ENCODE measurements at regions not wholly inside any gene's neighbourhood (a gene's known extent, or its start where the extent isn't known, plus 50 kb on each side); places are given as distances from the start of the nearest gene placed in this dataset.
A peak's percentile ranks its signal among the peaks of the same experiment; 100 is the strongest.
"Not testable (repeated sequence)": the region's sequence is repeated elsewhere in the genome, so short reads cannot be mapped to it uniquely, and the experiment has no call there.

DNA sequence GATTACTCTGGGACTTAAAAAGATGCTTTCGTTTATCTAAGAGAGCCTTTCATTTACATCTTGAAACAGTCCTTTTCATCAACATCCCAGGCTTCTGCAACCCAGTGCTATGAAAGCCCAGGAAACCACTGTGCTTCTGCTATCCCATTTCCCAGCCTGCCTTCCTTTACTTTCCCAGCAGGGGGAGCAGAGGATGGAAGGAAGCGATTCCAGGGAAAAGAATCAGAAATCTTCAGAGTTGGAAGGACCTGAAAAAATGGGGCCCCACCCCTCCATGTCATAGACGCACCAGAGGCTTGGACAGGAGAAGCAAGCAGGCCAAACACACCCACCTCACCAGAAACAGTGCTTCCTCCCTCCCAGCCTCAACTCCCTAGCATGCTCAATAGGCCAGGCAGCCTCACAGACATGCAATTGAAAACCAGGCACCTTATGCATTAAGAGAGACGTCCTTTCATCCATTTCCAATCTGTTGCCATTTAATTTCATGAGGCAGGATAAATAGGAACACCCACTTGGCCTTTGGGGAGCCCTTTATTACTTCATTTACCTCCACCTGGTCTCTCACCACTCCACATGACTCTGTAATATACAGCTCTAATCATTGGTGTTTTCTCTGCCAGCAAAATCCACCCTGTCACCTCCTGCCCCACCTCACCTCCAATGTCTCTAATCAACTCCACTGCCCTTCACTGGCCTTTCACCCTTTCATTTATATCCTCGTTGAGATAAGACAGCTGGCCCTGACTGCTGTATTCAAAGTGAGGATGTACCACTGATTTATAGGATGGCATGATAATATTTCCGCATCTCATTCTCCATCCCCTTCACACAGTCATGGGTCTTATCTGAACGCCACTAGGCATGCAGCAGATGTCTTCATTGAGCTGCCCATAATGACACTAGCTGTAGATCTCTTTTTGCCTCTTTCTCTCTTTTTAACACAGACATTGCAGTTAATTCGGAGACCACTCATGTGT is 583.9 kb downstream of the NTRK3 start:
- Mint-ChIP-seq H3K4me3 (no peak overlapping the region), H3K27me3 (ENCODE audit: insufficient read depth, low read depth) (no peaks in the 10 kb centered on the region), H3K4me1 (no peaks in the 10 kb centered on the region), H3K27ac (no peak overlapping the region), H3K9me3 (peaks cover 27% of the 10 kb centered on the region), H3K36me3 (peaks cover 4% of the 10 kb centered on the region)
- Histone ChIP-seq H3K4me3 (no peak overlapping the region), H3K27me3 (no peaks in the 10 kb centered on the region), H3K27ac (no peak overlapping the region), H3K9me3 (ENCODE audit: low read depth) (no peaks in the 10 kb centered on the region), H3K9ac (no peak overlapping the region), H3K36me3 (no peaks in the 10 kb centered on the region), H3K4me2 (no peak overlapping the region), H4K20me1 (ENCODE audit: low read depth) (no peaks in the 10 kb centered on the region), H3K4me1 (no peaks in the 10 kb centered on the region), H3K79me2 (ENCODE audit: low read depth) (no peaks in the 10 kb centered on the region), H3F3A (ENCODE audit: low read depth) (no peaks in the 10 kb centered on the region), H2AFZ (replicated peaks) (no peak overlapping the region)
- DNase-seq (ENCODE audit: low spot score), result peak; percentile 59
- TF ChIP-seq EZH2phosphoT487 (IDR thresholded peaks at IDR 0.05) (no peak), EZH2 (IDR thresholded peaks at IDR 0.05) (no peak), CTCF (IDR thresholded peaks at IDR 0.05) (peak; percentile 69)

DNA sequence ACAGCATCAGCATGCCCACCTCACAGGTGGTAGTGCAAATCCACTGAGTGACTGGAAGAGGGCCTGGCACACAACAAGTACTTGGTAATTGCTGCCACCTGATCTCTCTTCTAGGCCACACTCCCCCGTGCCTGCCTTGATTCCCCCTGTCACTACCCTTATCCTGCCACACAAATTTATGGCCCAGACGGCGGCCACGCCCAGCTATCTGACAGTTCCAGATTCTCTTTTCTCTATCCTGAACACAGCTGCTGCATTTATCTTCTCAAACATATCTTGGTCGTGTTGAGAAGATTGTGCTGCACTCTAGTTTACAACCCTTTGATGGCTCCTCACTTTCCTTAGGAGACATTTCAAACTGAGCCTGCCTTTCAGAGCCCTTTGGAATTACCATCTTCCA is 585.2 kb downstream of the NTRK3 start:
- Histone ChIP-seq H2AFZ (replicated peaks) (no peak overlapping the region), H3K4me3 (no peak overlapping the region), H3F3A (ENCODE audit: low read depth) (no peaks in the 10 kb centered on the region), H3K4me2 (no peak overlapping the region), H3K27me3 (no peaks in the 10 kb centered on the region), H4K20me1 (ENCODE audit: low read depth) (no peaks in the 10 kb centered on the region), H3K79me2 (ENCODE audit: low read depth) (no peaks in the 10 kb centered on the region), H3K4me1 (no peaks in the 10 kb centered on the region), H3K9ac (no peak overlapping the region), H3K9me3 (ENCODE audit: low read depth) (peaks cover 4% of the 10 kb centered on the region), H3K36me3 (no peaks in the 10 kb centered on the region), H3K27ac (no peak overlapping the region)
- Mint-ChIP-seq H3K27me3 (ENCODE audit: insufficient read depth, low read depth) (no peaks in the 10 kb centered on the region), H3K36me3 (peaks cover 4% of the 10 kb centered on the region), H3K27ac (no peak overlapping the region), H3K9me3 (peaks cover 15% of the 10 kb centered on the region), H3K4me3 (no peak overlapping the region), H3K4me1 (no peaks in the 10 kb centered on the region)
- no peak for TF ChIP-seq CTCF (IDR thresholded peaks at IDR 0.05)
- TF ChIP-seq EZH2phosphoT487 (IDR thresholded peaks at IDR 0.05), result no peak
- no peak for TF ChIP-seq EZH2 (IDR thresholded peaks at IDR 0.05)
- no peak for DNase-seq (ENCODE audit: low spot score)

DNA sequence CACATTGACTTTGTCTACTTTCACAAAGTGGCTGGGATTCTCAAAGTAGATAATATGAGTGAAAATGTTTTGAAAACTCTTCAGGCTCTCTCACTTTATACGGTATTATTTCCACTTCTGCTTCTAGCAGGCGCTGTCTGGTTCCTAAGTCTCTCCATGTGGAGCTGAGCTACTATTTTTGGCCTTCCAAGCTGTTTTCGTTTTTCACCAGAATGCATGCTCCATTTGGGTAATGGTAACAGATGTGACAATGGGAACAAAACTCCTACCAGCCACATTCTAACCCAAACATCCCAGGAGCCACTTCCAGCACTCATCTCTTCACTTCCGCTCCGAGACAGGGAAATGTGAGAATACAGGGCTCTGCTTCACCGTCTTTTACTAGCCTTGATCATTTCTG is 586.7 kb downstream of the NTRK3 start:
- no peak overlapping the region for H3K4me2 ChIP-seq

GRCh38 chr15:87668768-87669564 is 587.6 kb downstream of the NTRK3 start:
- H3K27me3 Mint-ChIP-seq (ENCODE audit: insufficient read depth, low read depth); H3K27me3 ChIP-seq; H3K4me1 Mint-ChIP-seq; H4K20me1 ChIP-seq (ENCODE audit: low read depth); H3K27ac ChIP-seq; H3K36me3 Mint-ChIP-seq; H3K27ac Mint-ChIP-seq; H3K4me2 ChIP-seq; H3K9ac ChIP-seq; H3K79me2 ChIP-seq (ENCODE audit: low read depth); H2AFZ ChIP-seq (replicated peaks); H3K4me1 ChIP-seq; DNase-seq (ENCODE audit: low spot score); H3K4me3 ChIP-seq; H3K9me3 ChIP-seq (ENCODE audit: low read depth); H3K36me3 ChIP-seq; H3K4me3 Mint-ChIP-seq; H3F3A ChIP-seq (ENCODE audit: low read depth): not testable (repeated sequence)
- H3K9me3 Mint-ChIP-seq, result peaks cover 18% of the 10 kb centered on the region

More for the DNA sequence above, 586.7 kb downstream of the NTRK3 start:
- Mint-ChIP-seq H3K27ac (no peak overlapping the region), H3K27me3 (ENCODE audit: insufficient read depth, low read depth) (no peaks in the 10 kb centered on the region), H3K4me3 (no peak overlapping the region), H3K36me3 (peaks cover 4% of the 10 kb centered on the region), H3K9me3 (peaks cover 17% of the 10 kb centered on the region), H3K4me1 (no peaks in the 10 kb centered on the region)
- Histone ChIP-seq H3K79me2 (ENCODE audit: low read depth) (no peaks in the 10 kb centered on the region), H3K36me3 (no peaks in the 10 kb centered on the region), H3K4me1 (no peaks in the 10 kb centered on the region), H4K20me1 (ENCODE audit: low read depth) (no peaks in the 10 kb centered on the region), H3K4me3 (no peak overlapping the region), H3K9me3 (ENCODE audit: low read depth) (peaks cover 4% of the 10 kb centered on the region), H3K27ac (no peak overlapping the region), H3K27me3 (no peaks in the 10 kb centered on the region), H3F3A (ENCODE audit: low read depth) (no peaks in the 10 kb centered on the region), H3K9ac (no peak overlapping the region), H2AFZ (replicated peaks) (no peak overlapping the region)
- no peak for DNase-seq (ENCODE audit: low spot score)
- TF ChIP-seq EZH2phosphoT487 (IDR thresholded peaks at IDR 0.05) (no peak), EZH2 (IDR thresholded peaks at IDR 0.05) (no peak), CTCF (IDR thresholded peaks at IDR 0.05) (no peak)

Measured in neural progenitor cell (in vitro differentiated cells).